ENCODE measurements at regions not wholly inside any gene's neighbourhood (a gene's known extent, or its start where the extent isn't known, plus 50 kb on each side); places are given as distances from the start of the nearest gene placed in this dataset.
"Not testable (repeated sequence)": the region's sequence is repeated elsewhere in the genome, so short reads cannot be mapped to it uniquely, and the experiment has no call there.

DNA sequence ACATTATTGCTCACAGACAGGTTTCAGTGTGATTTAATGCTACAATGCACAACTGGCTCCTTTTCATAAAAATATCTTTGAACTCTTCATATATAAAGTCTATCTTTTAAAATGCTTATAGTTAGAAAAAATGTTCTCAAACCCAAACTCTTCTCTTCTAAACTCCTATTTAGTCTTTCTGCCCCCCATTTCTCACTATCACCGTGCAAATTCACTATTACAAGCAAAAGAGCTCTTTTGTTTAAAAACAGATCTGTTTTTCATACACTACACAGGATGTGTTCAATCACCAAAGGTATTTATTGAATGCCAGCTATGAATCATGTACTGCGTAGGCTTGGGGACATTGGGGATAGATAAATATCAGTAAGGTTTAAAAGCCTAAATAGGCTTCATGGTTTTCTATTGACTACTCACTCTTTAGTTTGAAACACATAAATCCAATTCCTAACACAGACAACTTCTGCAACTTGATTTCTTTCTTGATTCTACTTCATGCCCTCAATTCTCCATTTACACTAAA, 692.3 kb downstream of the C12orf50 start:
- no peak for DNase-seq

DNA sequence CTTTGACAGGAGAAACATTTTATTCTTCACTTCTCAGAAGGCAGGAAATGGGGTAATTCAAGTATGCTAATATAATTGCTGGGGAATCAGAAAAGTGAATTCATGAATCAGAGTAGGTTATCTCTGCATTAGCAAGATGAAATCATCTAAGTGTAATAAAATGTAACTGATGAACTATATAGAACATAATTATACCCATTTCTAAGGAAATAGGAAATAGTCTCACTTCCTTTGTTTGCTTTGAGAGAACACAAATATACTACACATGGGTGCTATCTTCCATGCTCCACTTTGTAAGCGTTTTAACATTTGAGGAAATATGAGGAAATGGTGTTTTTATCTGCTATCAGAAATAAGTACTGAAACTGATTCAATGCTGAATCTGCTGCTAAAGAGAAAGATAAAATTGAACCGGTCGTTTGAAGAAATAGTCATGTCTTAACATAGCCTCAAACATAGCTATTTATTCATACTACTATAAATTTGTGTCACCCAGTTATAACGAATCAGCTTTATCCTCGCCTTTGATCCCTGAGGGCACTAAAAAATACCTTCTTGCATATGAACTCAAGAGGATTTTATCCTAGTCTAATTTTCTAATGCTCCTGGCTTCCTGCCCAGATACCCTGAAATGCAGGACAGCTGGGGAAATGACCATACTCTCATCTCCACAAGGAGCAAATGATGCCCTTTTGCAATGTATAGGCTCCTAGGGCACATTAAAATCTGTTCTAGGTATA, 696.0 kb downstream of the C12orf50 start:
- no peak for DNase-seq

DNA sequence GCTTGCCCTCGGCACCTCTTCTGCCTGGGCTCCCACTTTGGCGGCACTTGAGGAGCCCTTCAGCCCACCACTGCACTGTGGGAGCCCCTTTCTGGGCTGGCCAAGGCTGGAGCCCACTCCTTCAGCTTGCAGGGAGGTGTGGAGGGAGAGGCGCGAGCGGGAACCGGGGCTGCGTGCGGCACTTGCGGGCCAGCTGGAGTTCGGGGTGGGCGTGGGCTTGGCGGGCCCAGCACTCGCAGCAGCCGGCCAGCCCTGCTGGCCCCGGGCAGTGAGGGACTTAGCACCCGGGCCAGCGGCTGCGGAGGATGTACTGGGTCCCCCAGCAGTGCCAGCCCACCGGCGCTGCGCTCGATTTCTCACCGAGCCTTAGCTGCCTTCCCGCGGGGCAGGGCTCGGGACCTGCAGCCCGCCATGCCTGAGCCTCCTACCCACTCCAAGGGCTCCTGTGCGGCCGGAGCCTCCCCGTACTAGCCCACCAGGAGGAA, 699.1 kb downstream of the C12orf50 start:
- DNase-seq, result not testable (repeated sequence)

DNA sequence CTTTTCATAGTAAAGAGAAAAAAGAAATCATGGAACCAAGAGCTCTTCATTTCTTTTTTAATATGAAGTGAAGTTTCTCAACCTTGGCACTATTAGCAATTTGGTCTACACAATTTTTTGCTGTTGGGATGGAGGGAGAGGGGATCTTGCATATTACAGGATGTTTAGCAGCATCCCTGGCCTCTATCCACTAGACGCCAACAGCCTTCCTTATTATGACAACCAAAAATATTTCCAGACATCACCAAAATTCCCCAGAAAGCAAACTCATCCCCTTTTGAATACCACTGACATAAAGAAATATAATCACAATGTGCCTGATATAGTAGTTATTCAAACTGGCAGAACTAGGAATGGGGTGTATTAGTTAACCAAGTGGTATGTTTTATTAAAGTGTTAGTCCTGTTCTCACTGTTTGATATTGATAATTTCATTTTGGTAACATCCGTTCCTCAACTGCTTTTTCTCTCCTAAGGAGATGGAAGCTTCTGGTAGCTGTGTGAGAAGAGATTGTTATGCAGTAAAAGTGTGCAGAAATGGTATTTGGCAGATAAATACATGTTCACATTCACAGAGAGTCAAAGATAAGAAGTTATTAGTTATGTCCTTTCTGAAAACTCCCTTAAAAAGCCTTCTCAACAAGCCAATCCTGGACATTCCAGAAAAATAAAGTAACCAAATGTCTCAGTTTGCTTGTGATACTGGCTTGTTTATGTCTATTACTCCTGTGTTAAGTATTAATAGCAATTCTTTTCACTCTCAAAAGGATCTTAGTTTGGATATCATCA, 699.9 kb downstream of the C12orf50 start:
- no peak for DNase-seq

DNA sequence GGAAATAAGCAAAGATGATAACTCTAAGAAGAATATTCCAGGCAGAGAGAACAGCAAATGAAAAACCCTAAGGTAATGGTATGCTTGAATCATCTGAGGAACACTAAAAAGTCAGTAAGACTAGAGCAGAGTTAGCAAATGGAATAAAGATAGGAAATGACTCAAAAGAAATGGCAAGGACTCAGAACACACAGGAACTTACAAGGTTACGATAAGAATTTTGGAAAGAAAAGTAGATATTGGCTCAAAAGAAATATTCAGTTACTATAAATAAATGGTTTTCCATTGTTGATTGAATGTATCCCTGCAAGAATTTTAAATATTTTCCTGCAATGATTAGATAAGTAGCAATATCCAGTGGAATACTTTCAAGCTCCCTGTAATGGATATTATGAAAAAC, 705.8 kb downstream of the C12orf50 start:
- no peak for DNase-seq

DNA sequence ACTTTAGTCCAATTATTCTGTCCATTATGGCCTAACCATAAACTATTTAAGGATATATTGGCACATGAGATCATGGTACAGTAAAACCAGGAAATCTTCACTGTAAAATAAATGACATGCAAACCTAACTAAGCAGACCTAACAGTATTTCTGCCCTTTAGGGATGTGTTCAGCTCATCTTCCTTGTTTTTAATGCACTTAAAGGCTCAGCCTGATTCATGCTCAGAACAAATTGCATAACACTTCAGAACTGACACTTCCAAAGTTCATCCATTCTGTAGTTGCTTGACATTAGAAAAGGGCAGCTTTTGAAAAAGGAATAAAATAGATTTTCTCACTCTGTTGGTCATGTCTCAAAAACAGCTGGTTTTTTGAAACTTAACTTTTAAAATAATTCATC, 708.5 kb downstream of the C12orf50 start:
- DNase-seq, result no peak

DNA sequence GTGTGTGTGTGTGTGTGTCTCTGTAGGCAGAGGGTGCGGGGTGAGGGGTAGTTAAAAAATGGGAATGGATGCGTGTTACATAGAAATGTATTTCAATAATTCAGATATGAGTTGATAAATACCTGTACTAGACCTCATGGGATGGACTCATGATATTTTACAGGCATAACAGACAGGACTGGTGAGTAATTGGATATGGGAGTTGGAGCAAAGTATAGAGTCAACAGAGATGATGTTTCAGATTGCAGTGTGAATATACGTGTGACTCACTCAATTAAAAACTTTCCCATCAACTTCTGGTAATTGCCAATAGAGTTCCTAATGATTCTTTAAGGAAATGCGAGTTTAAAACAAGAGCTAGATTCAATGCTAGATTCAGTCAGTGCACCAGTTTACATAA, 711.9 kb downstream of the C12orf50 start:
- no peak for DNase-seq

DNA sequence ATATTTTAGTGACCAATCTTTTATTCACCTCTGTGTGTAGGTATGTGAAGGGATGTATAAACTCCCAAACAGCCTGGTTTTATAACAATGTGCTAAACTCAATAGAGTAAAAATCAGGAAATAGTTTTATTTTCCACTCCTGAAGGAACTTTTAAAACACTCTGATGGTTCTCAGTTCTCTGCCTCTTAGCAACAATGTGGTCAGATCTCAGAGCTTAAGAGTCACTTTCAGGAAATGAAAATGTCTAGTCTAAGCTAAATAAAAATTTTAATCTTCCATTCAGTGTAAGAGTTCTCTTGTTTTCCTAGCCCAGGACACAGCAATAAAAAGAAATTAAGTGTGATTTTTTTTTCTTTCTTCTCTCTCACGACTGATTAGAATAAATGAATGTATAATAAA, 718.0 kb downstream of the C12orf50 start:
- DNase-seq, result no peak

DNA sequence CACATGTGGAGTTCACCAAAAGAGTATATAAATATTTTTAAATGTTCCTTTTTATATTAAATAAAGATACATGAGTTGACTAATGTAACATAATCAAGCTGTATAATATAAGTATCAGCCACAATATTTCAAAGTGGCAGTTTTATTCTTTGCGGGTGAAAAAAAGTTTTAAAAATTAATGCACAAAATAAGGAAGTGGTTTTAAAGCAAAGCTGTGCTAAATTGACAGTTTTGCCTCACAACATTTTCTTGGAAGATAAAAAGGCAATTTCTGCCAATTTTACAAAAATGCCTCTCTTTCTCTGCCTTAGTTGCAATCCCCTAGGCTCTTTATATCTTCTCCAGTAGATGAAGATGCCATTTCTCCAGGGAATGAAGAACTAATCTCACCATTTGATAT, 719.1 kb downstream of the C12orf50 start:
- no peak for DNase-seq

DNA sequence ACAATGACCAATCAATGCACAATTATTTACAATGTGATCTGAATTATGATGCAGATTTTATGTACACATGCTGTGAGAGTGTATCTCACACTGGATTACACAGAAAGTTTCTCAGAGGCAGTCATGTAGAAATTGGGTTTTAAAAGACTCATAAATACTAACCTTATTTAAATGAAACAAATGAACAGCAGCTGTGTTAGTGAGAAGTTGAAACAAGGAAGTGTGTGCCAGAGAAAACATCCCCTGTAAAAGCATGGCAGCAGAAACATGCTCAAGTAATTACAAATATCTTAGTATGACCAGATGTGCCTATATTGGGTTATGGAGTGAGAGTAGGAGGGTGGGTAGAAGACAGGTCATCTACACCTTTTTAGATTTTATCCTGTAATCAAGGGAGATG, 723.7 kb downstream of the C12orf50 start:
- no peak for DNase-seq

DNA sequence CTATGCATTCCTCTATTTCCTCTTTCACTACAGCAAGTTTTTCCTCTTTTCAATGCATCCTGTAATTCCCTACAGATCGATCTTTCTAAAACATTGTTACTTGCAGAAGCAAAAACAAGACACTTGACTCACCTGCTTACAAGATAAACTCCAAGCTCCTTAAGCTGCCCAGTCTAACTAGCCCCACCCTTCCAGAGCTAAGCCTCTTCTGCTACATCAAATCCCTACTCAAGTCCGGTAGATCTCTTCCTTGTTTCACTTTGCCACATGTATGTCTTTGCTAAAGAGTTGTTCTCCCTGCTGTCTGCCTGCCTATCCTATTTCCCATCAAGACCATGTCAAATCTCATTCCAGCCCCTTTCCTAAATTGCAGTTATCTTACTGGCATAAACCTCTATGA, 724.8 kb downstream of the C12orf50 start:
- DNase-seq, result no peak

DNA sequence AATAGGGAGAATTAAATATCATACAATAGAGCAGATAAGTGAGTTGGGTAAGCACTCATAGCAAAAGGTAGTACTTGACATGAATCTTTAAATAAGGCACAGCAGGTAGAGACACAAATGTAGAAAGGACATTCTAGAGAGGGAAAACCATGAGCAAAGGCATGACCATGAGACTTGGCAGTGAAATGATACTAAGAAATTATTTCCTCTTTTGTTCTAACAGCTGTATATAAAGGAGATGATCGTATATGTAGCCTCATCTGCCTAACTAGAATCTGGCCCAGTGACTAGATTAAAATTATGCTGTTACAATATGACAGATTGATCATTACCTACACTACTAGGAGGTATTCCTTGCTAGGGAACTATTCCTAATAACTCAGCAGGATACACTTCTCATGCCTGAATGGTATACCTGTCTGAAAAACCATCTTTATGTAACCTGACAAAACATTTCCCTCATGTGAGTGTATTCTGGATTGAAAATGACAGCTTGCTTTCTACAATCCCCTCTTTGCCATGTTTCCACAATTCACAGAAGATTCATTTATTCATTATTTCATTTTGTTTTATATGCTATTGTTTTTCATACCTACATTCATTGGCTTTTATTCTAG, 725.7 kb downstream of the C12orf50 start:
- no peak for DNase-seq

DNA sequence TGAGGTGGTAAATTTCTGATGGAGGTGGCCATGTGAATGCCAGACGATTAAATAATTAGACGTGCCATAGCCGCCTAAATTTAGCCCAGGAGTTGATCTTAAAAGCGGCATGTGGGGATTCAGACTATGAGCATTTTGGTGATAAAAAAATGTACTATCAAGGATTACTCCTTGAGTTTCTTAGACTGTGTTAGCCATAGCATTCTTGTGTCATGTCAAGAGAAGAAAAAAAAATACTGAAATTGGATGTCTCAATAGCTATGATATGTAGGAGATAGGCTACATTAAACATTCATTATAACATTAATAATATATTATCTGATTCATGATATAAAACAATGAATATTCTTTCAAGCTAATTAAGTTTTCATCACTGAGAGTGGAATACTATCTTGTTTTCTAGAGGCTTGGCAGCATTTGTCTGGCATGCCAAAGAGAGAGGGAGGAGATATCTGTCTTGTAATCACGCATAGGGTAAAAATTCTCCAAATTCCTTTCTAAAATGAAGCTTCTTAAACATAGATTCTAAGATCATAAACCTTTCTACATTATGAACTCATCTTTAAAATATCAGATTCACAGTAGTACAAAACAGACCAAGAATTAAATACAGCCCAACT, 727.0 kb downstream of the C12orf50 start:
- no peak for DNase-seq

DNA sequence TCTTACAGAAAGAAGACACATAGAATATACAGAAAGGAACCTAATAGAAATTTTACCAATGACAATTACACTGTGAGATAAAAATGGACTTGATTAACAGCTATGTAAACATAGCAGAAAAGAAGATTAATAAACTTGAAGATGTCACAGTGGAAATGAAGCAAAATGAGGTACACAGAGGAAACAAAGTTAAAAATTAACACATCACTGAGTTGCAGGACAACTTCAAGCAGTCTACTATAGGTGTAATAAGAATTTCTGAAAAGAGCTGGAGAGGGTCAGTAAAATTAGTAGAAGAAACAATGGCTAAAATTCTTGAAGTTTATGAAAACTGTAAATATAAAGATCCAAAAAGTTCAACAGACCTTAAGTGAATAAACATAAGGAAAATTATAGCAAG, 738.7 kb downstream of the C12orf50 start:
- no peak for DNase-seq

DNA sequence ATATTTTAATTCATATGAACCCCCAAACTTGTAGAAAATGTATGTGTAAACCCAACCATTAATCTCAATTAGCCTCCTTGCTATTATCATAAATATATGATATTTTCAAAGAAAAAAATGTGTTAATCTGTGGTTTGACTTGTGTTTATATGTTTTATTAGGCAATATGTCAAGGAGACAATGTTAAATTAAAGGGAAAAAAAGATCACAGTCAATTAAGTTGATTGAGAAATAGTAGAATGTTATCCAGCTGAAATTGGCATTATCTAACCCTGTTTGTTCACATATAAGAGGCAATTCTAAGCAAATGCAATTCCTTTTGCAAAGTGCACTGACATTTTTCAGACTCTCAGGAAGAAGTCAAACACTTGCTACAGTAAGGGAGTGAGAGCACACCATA, 745.3 kb downstream of the C12orf50 start:
- DNase-seq, result no peak

DNA sequence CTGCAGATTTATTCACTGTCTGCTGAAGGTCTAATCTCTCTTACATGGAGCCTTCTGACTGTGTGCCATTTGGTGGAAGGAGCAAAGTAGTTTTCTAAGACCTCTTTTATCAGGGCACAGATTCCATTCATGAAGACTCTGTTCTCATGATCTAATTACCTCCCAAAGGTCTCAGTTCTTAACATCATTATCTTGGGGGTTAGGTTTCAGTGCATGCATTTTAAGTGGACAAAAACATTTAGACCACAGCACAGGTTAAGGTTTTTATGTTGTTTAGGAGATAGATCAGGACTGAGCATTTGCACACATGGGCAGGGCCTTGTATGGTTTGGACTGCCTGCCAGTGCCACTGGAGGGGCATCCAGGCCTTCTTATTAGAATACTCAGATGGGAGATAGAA, 746.1 kb downstream of the C12orf50 start:
- DNase-seq, result no peak

DNA sequence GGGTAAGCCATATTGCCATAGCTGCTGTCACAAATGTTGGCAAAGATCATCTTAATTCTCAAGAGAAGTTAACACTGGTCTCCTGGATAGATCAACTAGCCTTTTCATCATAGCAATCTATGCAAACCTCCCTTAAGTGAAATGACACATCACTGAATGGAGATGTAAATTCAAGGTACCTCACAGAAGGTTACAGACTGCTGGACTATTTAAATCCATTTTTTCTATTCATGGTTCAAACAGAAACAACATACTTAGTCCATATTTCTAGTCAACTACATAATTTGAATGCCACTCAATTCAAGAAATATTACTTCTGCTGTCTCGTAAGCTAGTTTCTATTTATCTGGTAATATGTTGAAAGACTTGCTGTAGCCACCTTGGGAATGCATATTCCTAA, 748.3 kb downstream of the C12orf50 start:
- no peak for DNase-seq

DNA sequence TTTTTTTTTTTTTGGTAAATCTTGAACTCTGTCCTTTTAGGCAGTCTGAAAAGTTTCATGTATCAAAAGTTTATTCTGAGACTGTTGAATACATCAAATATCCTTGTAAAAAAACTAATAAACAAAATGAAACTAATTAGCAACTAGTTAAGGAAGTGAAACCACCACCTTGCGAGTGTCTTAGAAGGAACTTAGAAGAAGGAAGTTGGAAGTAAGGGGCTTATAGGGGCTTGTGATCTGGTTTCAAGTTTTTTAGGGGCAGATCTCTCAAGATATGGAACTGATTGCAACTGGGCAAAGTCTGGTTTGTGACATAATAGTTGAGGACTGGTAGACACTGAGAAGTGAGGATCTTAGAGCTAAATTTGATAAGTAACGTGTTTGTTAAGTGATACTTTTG, 748.8 kb downstream of the C12orf50 start:
- no peak for DNase-seq

DNA sequence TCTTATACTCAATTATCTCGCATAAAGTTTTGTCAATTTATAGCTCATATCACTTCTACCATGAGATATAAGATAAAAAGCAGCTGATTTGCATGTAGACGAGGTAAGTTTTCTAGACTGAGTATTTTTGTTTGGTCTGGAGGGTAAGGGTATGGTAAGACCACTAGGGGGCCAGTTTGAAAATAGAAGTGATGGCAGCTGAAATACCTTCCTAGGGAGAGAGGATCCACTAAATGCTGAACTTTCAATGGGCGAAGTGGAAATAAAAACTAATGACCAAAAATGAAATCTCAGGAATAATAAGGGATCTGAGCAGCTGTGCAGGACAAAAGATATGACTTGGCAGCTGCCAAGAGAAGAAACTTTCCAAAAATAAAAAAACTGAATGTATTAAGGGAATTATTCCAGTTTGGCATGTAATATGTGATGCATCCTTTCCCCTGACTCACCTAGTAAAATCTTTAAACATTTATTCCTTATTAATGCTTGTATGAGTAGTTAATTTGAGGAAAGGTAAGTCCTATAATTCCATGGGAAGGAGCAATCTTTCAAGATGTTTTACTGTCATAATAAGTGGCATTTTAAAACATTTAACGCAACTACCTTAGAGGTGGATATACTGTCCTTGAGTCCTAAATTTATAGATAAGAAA, 754.5 kb downstream of the C12orf50 start:
- no peak for DNase-seq

DNA sequence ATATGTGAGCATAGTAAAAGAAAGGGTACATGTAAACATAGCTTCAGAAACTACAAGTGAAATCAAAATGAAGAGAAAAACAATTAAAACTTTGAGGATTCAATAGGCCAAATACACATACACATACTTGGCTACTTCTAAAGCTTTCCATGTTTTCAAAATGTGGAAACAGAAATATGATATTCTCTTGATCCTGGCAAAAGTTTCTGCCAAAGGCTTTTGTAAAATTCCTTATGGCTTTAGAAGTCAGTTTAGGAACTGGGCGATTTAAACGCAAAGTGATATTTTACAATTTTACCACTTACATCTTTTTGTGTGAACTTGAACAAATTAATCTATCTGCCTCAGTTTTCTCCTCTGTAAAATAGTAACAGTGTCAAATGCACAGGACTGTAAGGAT, 756.4 kb downstream of the C12orf50 start:
- DNase-seq, result no peak

DNA sequence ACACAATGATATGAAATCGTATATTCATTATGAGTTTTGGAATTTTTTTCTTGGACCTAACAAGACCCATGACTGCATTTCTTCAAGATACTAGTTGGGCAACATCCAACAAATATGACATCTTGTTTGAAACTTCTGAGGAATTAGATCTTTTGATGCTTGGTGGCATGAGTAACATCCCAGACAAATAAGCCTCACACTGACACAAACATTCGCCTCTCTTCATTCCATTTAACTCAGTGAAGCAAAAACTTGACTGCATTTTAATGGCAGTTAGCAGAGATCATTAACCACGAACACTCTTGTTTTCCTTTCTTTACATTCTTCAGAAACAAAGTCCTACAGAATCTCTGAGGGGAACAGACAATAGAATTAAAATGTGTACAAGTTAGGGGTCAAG, 758.3 kb downstream of the C12orf50 start:
- no peak for DNase-seq

Measured in nucleus accumbens (tissue), 56 donors.